ENCODE measurements at regions not wholly inside any gene's neighbourhood (a gene's known extent, or its start where the extent isn't known, plus 50 kb on each side); places are given as distances from the start of the nearest gene placed in this dataset.
"Not testable (repeated sequence)": the region's sequence is repeated elsewhere in the genome, so short reads cannot be mapped to it uniquely, and the experiment has no call there.

DNA sequence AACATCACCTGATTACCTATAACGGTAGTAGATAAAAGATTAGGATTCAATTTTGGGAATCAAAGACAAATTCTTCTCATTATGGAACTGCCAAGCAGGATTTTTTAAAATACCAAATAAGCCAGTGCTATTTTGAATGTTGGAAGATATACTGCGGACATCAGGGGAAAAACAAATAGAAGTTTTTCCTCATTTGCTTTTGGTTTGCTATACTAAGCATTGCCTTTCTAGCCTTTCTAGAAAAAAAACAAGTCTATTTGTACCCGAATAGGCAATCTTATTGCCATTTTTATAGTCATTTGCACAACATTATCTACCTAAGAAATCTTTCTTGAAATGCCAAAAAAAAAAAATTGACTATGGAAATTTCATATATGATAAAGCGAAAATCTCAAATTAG is 379.5 kb downstream of the CDH10 start:
- DNase-seq (ENCODE audit: low read depth) = no peak

DNA sequence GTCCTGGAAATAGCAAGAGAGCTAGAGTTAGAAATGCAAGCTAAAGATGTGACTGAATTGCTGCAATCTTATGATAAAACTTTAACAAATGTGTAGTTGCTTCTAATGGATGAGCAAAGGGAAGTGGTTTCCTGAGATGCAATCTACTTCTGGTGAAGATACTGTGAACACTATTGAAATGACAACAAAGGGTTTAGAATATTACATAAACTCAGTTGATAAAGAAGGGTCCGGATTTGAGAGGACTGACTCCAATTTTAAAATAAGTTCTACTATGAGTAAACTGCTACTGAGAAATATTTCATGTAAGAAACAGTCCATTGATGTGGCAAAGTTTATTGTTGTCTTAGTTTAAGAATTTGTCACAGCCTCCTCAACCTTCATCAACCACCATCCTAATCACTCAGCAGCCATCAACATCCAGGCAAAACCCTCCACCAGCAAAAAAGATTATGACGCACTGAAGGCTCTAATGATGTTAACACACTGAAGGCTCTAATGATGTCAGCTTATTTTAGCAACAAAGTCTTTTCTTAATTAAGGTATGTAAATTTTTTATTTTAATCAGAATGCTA is 376.2 kb downstream of the CDH10 start:
- DNase-seq (ENCODE audit: low read depth) = no peak

DNA sequence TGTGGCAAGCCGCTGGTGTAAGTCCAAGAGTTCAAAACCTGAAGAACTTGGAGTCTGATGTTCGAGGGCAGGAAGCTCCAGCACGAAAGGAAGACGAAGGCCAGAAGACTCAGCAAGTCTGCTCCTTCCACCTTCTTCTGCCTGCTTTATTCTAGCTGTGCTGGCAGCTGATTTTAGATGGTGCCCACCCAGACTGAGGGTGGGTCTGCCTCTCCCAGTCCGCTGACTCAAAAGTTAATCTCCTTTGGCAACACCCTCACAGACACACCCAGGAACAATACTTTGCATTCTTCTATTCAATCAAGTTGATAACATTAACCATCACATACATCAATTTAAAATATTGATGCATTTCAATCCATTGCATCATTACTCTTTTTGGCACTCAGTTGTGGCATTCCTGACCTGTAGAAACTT is 373.1 kb downstream of the CDH10 start:
- not testable (repeated sequence) for DNase-seq (ENCODE audit: low read depth)

DNA sequence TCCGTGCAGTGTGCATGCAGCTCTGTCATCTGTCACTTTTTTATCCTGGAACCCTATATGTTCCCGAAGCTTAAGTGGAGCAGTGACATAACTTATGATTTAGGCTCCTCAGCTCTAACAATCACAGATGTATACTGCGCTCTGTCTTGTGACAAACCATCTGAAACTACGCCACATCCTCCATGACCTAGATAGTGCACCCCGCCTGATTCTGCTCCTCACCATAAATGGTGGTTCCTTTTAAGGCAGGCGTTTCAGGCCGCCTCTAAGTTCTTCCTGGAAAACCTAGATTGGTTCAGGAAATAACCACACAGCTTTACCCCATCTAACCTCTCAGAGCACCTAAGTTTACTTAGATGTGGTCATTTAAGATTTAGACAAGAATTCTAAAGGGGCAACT is 372.0 kb downstream of the CDH10 start:
- DNase-seq (ENCODE audit: low read depth) = no peak

DNA sequence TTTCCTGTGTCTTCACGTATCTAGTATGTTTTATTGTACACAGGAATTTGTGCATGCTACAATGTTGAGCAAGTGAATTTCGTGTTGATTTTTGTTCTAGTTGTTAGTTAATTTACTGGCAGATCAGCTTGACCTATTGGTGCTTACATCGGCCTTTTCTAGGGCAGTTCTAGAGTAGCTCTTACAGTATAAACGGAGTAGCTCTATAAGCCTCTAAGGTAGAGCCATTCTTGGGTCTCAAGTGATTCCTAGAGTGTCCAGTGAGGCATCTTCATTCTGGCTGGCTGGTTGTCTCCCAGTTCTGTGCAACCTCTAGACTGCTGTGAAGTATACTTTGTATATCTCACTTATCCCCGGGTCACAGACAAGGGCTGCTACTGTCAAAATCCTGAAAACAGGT is 364.6 kb downstream of the CDH10 start:
- DNase-seq (ENCODE audit: low read depth) = no peak

DNA sequence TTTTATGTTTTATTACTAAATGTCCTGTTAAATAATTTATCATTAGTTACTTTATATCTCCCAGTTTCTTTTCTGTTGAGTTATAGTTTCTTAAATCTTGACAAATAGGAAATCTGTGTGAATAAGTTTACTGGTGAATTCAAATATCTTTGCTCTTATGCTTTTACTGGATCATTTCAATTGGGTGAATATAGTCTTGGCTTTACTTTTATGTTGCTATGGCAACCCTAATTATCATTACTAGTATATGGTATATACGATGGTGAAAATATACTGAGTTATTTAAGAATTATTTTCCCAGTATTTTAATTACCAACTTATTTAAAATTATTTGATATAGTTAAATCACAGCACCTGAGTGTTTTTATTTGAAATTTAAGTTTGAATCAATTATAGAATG is 363.0 kb downstream of the CDH10 start:
- DNase-seq (ENCODE audit: low read depth) = no peak

DNA sequence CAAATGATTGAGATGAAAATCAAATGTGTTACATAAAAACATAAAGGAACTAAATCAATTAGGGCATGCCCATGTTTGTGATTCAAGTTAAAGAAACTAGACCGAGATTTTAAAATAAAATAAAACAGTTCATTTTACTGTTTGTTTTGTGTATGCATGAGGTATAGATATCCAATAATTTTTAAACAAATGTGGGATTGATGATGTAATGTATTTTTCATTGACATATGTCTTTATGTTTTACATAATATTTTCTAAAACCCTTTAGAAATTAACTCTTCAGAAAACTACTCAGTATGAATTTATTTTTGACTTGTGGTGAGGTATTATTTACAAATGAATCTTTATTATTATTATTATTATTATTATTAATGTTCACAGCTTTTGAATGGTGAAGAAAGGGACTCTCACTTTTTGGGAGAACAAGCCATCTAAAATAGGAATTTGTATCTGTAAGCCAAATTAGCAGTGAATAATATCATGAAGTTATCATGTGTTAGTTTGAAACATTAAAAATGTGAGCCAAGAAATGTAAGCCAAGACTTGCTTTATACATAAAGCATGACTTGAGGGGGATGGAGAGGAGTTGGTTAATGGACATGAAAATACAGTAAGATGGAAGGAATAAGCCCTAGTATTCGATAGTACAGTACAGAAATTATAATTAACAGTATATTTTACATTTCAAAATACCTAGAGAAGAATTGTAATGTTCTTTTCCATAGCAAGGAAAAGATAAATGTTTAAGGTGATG is 355.0 kb downstream of the CDH10 start:
- no peak for DNase-seq (ENCODE audit: low read depth)

DNA sequence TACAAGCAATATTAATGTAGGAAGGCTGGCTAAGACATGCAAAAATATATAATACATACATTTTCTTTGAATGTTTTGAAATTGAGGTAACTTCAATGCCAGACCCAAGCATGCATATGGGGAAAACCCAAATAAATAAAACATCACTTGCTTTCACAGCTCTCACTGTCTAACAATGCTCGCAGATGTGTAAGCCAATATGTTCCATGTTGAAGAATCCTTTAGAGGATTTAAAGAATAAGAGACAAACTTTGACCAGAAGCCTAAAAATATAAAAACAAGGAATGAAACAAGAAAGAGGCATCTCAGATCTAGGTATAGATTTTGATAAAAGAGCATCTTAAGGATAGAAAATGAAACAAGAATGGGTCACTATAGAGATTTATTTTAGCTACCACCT is 354.2 kb downstream of the CDH10 start:
- no peak for DNase-seq (ENCODE audit: low read depth)

DNA sequence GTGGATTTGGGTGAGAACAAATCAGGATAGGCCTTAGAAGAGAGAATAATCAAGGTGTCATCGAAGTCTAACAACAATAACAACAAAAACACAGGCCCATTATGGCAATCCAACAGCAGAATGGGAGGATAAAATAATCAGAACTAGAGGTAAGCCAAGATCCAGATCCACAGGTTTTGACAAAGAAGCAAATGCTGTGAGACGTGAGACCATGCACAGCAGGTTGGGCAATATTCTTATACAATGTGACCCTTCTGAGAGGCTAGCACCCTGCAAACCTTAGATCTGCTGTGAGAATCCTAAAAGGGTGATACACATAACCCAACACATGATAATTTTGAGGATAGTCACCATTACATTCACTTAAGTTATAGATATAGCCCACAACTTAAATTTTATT is 352.9 kb downstream of the CDH10 start:
- DNase-seq (ENCODE audit: low read depth) = no peak

DNA sequence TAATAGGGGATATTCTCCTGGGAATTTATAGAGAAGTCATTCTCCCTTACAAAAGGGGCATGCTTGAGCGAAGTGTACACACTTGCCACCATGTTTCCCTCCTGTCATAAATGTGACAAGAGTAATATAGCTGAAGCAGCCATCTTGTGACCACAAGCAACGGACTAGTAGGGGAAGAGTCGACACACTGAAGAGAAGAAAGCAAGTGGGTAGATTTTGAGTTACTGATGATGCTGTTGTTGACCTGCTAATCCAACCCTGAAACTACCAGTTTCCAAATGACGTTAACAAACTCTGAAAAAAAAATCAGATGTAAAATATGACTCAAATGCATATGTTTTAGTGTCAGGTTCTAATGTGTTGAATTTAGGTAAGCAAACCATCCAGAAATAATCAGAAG is 350.4 kb downstream of the CDH10 start:
- DNase-seq (ENCODE audit: low read depth) = no peak

DNA sequence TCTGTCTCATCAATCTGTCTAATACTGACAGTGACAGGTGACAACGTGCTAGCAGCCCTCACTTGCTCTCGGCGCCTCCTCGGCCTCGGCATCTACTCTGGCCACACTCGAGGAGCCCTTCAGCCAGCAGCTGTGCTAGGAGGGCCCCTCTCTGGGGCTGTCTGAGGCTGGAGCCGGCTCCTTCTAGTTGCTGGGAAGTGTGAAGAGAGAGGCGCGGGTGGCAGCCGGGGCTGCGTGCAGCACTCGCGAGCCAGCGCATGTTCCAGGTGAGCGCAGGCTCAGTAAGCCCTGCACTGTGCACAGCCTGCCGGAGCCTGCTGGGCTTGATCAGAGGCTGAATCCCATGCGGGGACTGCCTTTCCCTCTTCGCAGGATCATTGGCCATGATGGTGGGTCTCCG is 330.7 kb downstream of the CDH10 start:
- DNase-seq (ENCODE audit: low read depth) = no peak

DNA sequence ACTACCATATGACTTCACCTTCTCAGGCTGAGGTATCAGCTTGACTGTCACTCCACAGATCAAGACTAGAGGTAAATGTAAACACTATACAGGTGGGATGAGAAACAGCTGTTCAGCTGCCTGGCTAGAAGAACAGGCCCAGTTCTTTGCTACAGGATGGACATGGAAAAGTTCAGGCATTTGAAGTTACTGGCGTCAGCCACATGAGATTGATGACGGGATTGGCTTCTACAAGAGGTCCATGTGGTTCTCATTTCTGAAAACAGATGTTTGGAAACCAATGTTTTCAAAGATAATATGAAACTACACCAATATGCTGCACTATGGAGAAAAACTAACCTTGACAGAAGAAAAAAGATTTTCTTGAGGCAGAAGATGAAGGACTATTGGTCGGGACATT is 324.1 kb downstream of the CDH10 start:
- DNase-seq (ENCODE audit: low read depth) = no peak

DNA sequence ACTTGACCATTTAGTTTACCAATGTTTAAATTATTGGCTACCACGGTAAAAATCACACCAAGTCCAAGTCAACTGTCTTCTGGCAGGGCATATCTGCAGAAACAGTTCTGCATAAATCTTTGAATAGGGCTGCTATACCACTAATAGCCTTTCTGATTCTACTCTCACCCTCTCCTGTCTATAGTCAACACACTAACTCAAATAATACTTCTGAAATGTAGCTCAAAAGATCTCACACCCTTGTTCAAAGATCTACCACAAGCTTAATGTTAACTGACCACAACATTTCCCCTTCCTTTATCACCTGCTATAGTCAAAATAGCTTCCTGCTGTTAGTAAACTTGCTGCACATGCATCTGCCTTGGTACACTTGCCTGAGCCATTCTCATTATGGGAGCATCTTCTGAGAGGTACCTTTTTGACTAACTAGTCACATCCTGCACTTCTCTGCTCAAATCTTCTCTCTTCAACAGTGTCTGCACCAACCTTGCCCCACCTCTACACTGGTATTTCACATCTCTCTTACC is 319.4 kb downstream of the CDH10 start:
- DNase-seq (ENCODE audit: low read depth) = no peak

DNA sequence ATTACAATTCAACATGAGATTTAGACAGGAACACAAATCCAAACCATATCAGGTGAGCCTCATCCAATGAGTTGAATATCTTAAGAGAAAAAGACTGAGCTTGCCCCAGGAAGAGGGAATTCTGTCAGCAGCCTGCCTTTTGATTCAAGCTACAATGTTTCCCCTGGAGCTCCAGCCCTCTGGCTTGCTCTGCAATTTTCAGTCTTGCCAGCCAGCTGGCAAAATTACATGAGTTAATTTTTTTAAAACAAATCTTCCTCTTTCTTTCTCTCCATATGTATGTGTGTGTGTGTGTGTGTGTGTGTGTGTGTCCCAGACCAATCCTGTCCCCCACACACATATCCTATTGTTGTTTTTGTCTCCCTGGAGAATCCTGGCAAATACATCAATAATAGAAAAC is 313.2 kb downstream of the CDH10 start:
- no peak for DNase-seq (ENCODE audit: low read depth)

DNA sequence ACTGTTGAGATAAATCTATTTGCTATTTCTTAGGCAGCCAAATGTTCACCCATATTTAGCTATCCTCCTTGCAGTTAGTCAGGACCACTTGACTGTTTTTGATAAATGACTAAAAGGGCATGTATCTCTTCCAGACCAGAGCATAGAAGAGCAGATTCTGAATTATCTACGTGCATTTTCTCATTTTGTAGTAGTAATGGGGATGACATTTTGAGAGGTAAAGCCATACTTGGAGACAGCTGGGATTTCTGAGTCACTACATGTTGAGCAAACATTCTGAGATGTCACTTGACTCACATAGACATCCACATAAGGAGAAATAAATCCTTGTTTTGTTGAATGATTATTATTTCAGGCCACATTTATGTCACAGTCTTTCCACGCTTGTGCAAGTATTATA is 297.6 kb downstream of the CDH10 start:
- no peak for DNase-seq (ENCODE audit: low read depth)

DNA sequence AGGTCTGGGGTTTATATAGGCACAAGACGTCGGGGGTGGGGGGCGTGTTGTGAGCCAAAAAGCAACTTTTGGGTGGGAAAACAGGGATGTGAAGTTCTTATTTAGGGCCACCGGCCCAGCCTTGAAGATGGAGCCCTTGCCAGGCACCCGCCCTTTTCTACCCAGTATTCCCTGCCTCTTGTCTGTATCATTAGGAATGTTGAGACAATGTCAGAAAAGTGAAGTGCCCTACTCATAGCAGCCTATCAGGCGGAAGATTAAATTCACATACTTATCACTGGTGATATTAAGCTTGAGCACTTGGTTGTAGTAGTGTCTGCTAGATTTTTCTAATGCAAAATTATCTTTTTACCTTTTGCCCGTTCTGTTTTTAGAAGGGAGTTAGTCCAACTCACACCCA is 293.5 kb downstream of the CDH10 start:
- DNase-seq (ENCODE audit: low read depth) = no peak

DNA sequence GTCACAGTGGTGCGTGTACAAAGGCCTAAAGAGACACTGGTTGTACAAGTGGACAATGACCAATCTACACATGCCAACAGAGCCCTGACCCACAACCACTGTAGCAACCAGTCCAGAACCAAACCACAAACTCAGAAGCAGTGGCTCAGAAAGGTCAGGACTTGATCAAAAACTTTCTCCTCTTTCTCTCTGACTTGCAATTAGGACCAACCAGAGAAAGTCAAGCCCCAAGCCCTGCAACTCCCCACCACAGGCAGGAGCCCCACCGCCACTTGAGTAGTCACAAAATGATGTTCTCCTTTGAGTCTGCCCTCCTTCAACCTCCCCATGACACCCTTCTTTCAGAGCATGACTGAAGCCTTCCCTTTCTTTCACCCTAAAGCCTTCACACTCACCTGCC is 291.8 kb downstream of the CDH10 start:
- no peak for DNase-seq (ENCODE audit: low read depth)

DNA sequence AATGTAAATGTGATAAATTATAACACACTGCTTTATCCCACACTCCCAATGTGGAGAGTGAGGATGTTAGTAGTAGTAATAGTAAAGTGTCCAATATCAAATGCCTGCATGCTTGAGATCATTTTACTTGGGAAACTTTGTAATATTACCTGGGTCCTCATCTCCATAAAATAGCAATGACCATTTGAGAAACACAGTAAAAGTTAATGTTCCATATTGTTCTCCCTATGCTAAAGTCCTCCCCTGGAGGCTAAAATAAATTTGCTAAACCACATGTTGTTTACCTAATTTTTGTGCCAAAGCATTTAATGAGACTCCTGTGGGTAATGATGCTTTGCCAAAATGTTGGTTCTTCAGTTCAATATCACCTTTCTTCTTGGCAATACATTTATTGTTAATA is 291.2 kb downstream of the CDH10 start:
- no peak for DNase-seq (ENCODE audit: low read depth)

DNA sequence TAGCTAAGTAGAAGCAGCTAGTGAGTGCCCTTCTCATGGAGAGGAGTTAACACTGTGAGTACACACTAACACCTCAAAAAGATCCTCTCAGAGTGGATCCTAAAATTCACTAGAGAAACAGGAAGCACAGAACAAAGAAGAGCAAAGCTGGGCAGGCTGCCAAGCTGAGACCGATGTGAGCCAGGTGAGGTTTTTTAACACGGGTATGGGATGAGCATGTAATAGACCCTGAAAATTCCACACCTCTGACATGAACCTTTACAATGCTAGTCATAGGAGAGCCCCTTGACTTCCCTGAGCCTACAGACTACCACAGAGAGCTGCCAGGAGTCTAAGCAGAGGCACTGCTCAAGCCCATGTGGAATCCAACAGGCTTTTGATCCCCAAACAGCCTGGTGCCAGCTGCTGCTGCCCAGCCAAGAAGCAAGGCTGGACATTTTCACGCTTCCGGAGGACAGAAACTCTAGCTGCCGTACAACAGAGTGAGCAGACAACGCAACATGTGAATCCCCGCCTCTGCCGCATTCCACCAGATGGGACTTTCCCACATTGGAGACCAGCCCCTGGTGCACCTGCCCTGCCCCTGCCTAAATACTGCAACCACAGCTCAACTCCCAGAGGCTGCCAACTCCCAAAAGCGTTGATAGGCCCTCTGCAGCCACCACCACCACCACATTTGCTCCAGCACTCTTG is 280.8 kb downstream of the CDH10 start:
- DNase-seq (ENCODE audit: low read depth) = no peak

DNA sequence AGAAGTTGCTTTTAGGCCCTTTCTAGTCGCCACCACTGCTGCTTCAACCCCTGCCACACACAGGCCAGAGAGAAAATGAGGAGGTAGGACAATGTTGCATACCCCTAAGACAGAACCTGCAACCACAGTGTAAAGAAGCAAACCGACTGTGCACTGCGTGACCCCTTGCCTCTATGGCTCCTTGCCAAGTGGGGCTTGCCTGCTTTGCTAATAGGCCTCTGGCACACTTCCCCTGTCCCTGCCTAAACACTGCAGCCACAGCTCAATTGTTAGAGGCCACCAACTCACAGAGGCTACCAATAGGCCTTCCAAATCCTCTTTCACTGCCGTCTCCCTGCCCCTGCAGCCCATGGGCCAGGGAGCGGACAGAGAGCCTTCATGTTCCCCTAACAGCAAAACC is 280.1 kb downstream of the CDH10 start:
- DNase-seq (ENCODE audit: low read depth) = no peak

DNA sequence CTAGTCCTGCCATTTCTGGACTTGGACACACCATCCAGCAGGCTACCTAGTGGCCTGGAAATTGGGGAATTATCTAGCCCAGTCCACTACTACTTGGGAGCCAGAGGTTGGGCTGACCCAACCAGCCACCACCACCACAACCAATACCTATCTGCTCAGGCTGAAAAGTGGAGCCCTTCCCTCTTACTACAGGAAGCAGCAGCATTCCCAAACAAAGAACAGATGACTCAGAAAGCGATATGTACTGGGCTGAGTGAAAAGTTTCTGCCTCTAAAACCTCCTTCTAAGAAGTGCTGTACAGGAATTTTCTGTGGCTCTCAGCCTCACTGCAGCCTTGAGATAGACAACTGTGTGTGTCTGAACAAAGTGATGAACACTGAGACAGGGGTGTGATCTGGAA is 279.4 kb downstream of the CDH10 start:
- DNase-seq (ENCODE audit: low read depth) = no peak

DNA sequence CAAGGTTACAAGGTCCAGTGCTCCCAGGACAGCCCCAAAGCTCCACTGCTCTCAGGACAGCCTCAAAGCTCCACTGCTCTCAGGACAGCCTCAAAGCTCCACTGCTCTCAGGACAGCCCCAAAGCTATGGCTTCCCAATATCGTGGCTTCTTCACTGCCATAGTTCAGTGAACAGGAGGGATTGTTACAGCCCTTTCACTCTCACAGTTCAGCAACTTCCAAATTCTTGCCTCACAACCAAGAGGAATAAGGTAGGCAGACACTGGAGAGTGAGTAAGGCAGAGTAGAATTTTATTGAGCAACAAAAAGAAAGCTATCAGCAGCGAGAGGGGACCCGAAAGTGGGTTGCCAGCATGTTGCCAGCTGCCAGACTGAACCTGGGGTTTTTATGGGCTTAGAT is 277.6 kb downstream of the CDH10 start:
- no peak for DNase-seq (ENCODE audit: low read depth)

DNA sequence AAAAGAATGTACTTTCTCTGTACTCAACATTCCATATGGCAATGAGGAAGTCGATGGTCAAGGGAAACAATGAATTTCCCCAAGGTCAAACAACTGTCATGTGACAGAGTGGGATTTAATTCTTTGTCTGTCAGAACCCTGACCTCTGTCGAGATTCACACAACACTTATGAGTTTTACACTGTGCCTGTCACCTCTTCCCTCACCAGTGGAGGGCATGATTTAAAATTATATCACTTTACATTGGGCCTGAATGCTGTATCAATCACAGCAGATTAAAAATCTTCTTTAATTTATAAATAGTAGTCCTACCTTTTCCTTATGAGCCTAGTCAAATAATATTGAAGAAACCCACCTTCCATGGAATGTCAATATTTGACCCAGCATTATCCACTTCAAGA is 276.7 kb downstream of the CDH10 start:
- no peak for DNase-seq (ENCODE audit: low read depth)

Data from stromal cell of bone marrow (primary cell).